ENCODE measurements at regions not wholly inside any gene's neighbourhood (a gene's known extent, or its start where the extent isn't known, plus 50 kb on each side); places are given as distances from the start of the nearest gene placed in this dataset.

GRCh38 chr2:7102826-7103225, 185.6 kb downstream of the RNF144A start:
- H3K9me3 ChIP-seq = no peaks in the 10 kb centered on the region
- H3K4me1 ChIP-seq = no peaks in the 10 kb centered on the region
- no peak for DNase-seq
- no peak overlapping the region for H3K27ac ChIP-seq
- H3K27me3 ChIP-seq = no peaks in the 10 kb centered on the region
- intact Hi-C loops (cut with DNase I; ENCODE audit: low total_unique reads) = no loop called here
- WGBS, 5 donors = 90 to 96% (median 93%) methylated on average over 4 of the region's 4 CpGs
- H3K36me3 ChIP-seq = no peaks in the 10 kb centered on the region
- no peak for TF ChIP-seq POLR2A (IDR thresholded peaks at IDR 0.05)
- no peak for TF ChIP-seq CTCF (IDR thresholded peaks at IDR 0.05)
- no peak for TF ChIP-seq EP300 (IDR thresholded peaks at IDR 0.05)
- no peak for TF ChIP-seq POLR2AphosphoS5 (IDR thresholded peaks at IDR 0.05)
- no peak overlapping the region for H3K4me3 ChIP-seq

GRCh38 chr2:7108792-7109532, 191.8 kb downstream of the RNF144A start:
- WGBS, 5 donors = 65 to 80% (median 77%) methylated on average over 12 to 13 of the region's 13 CpGs
- TF ChIP-seq EP300 (IDR thresholded peaks at IDR 0.05) (no peak), POLR2AphosphoS5 (IDR thresholded peaks at IDR 0.05) (no peak), POLR2A (IDR thresholded peaks at IDR 0.05) (no peak), CTCF (IDR thresholded peaks at IDR 0.05) (no peak)
- Histone ChIP-seq H3K9me3 (no peaks in the 10 kb centered on the region), H3K36me3 (no peaks in the 10 kb centered on the region), H3K4me1 (no peaks in the 10 kb centered on the region), H3K4me3 (no peak overlapping the region), H3K27ac (no peak overlapping the region), H3K27me3 (no peaks in the 10 kb centered on the region)
- DNase-seq = no peak
- intact Hi-C loops (cut with DNase I; ENCODE audit: low total_unique reads) = no loop called here

GRCh38 chr2:7109533-7109885, 192.3 kb downstream of the RNF144A start:
- no peak for TF ChIP-seq EP300 (IDR thresholded peaks at IDR 0.05)
- TF ChIP-seq POLR2A (IDR thresholded peaks at IDR 0.05) = no peak
- no peak for TF ChIP-seq CTCF (IDR thresholded peaks at IDR 0.05)
- no peak for TF ChIP-seq POLR2AphosphoS5 (IDR thresholded peaks at IDR 0.05)
- H3K9me3 ChIP-seq = peaks cover 0 to 2% (median under 1%) of the 10 kb centered on the region in 4 donors
- WGBS, 5 donors = 58 to 85% (median 74%) methylated on average over 4 to 6 of the region's 6 CpGs
- H3K4me3 ChIP-seq = no peak overlapping the region
- H3K27me3 ChIP-seq = no peaks in the 10 kb centered on the region
- H3K4me1 ChIP-seq = no peaks in the 10 kb centered on the region
- peak in 1 of 2 donors; percentile 41 for DNase-seq
- H3K36me3 ChIP-seq = no peaks in the 10 kb centered on the region
- no peak overlapping the region for H3K27ac ChIP-seq
- intact Hi-C loops (cut with DNase I; ENCODE audit: low total_unique reads) = no loop called here

GRCh38 chr2:7111626-7112025, 194.4 kb downstream of the RNF144A start:
- Histone ChIP-seq H3K36me3 (no peaks in the 10 kb centered on the region), H3K27me3 (no peaks in the 10 kb centered on the region), H3K4me3 (no peak overlapping the region), H3K9me3 (peaks cover 0 to 8% (median 3%) of the 10 kb centered on the region in 4 donors), H3K27ac (no peak overlapping the region), H3K4me1 (no peaks in the 10 kb centered on the region)
- intact Hi-C loops (cut with DNase I; ENCODE audit: low total_unique reads) = no loop called here
- DNase-seq = peak in 1 of 2 donors; percentile 31
- no peak for TF ChIP-seq POLR2A (IDR thresholded peaks at IDR 0.05)
- TF ChIP-seq CTCF (IDR thresholded peaks at IDR 0.05) = no peak
- no peak for TF ChIP-seq EP300 (IDR thresholded peaks at IDR 0.05)
- TF ChIP-seq POLR2AphosphoS5 (IDR thresholded peaks at IDR 0.05) = no peak
